HG02763 (cell line): ENCODE measurements at regions not wholly inside any gene's neighbourhood (a gene's known extent, or its start where the extent isn't known, plus 50 kb on each side); places are given as distances from the start of the nearest gene placed in this dataset.
"Not testable (repeated sequence)": the region's sequence is repeated elsewhere in the genome, so short reads cannot be mapped to it uniquely, and the experiment has no call there.

ENCODE experiments used
- ATAC-seq: cut with Tn5 transposase; IDR thresholded peaks from one replicate; pipeline ENCODE4 v1.9.1; 2021; ENCODE audit warnings: mild to moderate bottlenecking, moderate library complexity; ENCODE audit not compliant: unreplicated experiment

GRCh38 chr13:90237852-90238251 lies 1109.6 kb upstream of the MIR17HG start:
- ATAC-seq = no peak

GRCh38 chr13:90238413-90238812 lies 1109.1 kb upstream of the MIR17HG start:
- ATAC-seq = no peak

DNA sequence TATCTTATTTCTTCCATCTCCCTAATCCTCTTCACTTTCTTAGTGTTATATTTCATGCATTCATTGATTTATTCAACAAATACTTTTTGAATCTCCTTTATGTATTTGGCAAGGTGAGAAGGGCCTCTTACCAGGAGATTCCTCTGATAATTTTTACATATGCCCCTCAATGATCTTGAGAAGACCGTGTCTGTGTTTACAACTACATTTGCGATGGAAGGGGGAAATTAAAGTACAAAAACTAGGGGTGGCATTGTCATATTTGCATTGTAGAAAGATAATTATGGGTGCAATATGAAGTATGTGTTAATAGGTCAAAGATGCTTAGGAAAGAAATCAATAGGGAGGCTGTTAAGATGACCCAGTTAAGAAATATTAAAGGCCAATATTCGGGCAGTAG lies 1108.4 kb upstream of the MIR17HG start:
- no peak for ATAC-seq

DNA sequence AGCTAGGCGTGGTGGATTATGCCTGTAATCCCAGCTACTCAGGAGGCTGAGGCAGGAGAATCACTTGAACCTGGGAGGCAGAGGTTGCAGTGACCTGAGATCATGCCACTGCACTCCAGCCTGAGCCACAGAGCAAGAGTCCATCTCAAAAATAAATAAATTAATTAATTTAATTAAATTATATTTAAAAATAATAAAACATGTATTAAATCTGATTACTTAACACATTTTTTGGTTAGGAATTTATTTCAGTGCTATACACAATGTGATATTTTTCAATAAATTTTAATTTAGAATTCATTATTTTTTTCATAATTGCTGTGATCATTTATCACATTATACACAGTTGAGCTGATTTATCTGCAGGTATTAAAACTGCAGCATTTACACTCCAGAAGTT lies 1101.5 kb upstream of the MIR17HG start:
- ATAC-seq = no peak

- no peak for ATAC-seq
Measured at GRCh38 chr13:90246687-90247345, 1100.7 kb upstream of the MIR17HG start.

DNA sequence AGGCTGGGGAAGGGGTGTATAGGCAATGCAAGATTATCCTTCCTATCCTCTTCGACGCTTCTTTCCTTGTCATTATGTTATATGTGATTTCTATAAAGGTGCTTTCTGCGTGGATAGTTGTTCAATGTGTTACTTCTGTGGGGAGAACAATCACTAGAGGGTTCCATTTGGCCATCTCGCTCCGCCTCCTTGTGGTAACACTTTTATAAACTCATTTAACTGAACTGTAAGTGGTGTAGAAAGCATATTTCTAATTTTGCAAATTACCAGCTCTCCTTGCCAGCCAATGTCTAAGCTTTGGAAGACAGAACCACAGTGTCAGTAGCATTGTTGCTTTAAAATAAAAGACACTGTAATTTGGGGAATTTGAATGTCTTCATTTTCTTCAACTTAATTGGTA lies 1093.7 kb upstream of the MIR17HG start:
- ATAC-seq = no peak

- no peak for ATAC-seq
Measured at GRCh38 chr13:90254437-90254836, 1093.0 kb upstream of the MIR17HG start.

- no peak for ATAC-seq
Measured at GRCh38 chr13:90256746-90257145, 1090.7 kb upstream of the MIR17HG start.

- ATAC-seq = no peak
Measured at GRCh38 chr13:90258129-90258528, 1089.4 kb upstream of the MIR17HG start.

- ATAC-seq = no peak
Measured at GRCh38 chr13:90261343-90261742, 1086.1 kb upstream of the MIR17HG start.

DNA sequence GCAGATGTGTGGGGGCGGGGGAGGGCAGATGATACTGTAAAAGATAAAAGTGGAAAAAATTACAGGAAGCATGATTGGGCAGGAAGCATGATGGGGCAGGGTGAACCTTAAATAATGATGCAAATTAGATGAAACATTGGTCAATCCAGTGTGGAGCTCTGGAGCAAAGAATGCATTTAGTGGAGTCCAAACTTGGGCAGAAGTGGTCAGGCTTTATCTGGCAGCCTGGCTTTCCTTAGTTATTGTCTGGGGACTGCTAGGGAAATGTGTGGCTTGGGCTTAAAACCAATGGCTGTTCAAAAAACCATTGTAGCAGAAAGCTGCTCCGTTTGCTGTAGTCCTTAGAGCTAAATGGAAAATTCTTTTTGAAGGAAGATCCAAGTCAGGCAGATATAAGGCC lies 1077.3 kb upstream of the MIR17HG start:
- no peak for ATAC-seq

DNA sequence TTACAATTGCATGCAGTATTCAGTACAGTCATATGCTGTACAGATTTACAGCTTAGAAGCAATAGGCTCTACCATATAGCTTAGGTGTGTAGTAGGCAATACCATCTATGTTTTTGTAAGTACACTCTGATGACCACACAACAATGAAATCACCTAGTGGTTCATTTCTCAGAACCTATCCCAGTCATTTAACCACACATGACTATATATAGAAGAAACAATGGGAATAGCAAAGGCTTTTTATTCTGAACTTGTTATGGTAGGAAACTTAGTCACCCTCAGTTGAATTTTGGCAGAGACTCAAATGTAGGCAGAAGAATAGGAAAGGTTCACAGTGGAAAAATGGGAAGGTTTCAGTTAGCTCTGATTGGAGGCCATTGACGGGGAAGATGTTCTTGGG lies 1075.1 kb upstream of the MIR17HG start:
- ATAC-seq = no peak

- ATAC-seq = no peak
Measured at GRCh38 chr13:90276216-90276615, 1071.3 kb upstream of the MIR17HG start.

DNA sequence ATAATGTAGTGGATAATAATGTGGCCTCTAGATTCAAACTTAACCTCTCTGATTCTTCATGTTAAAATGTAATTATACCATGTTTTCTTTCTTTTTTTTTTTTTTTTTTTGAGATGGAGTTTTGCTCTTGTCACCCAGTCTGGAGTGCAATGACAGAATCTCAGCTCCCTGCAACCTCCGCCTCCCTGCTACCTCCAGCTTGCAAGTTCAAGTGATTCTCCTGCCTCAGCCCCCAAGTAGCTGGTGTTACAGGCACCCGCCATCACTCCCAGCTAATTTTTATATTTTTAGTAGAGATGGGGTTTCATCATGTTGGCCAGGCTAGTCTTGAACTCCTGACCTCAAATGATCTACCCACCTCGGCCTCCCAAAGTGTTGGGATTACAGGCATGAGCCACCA lies 1069.3 kb upstream of the MIR17HG start:
- not testable (repeated sequence) for ATAC-seq

- ATAC-seq = no peak
Measured at GRCh38 chr13:90281709-90282108, 1065.8 kb upstream of the MIR17HG start.

DNA sequence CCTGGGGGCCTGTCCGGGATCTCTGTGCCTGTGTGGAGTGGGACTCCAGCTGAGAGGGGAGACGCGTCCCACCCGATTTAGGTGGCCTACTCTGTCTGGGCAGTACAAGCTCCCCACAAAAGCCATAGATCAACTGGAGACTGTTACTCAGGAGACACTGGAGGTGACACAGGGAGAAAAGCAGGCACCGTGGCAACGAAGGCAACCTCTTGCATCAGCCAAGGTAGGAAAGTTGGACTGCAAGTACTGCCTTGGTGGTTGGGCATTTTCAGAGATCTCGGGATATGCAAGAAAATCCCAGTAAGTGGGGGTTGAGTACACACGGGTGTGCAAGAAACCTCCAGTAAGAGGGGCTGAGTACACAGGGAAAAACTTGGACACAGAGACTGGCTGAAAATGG lies 1060.0 kb upstream of the MIR17HG start:
- no peak for ATAC-seq

- ATAC-seq = no peak
Measured at GRCh38 chr13:90293793-90294361, 1053.6 kb upstream of the MIR17HG start.

DNA sequence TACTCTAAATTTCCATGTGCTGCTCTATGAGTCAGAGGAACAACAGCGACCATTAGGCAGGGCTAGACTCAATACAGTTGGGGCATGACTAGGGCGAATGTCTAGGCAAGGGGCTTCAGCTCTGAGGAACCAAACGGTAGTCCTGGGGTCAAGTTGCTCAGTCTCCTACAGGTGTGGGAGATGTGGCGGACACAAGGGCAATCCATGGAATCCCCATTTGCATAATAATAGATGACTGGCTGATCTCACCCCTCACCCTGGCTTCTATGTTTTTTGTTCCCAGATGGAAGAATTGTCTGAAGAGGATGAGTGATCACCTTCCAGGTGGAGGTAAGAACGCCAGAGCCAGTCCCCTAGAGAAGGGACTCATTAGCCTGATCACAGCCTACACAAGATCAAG lies 1048.2 kb upstream of the MIR17HG start:
- ATAC-seq = no peak

GRCh38 chr13:90300015-90300414 lies 1047.5 kb upstream of the MIR17HG start:
- no peak for ATAC-seq

DNA sequence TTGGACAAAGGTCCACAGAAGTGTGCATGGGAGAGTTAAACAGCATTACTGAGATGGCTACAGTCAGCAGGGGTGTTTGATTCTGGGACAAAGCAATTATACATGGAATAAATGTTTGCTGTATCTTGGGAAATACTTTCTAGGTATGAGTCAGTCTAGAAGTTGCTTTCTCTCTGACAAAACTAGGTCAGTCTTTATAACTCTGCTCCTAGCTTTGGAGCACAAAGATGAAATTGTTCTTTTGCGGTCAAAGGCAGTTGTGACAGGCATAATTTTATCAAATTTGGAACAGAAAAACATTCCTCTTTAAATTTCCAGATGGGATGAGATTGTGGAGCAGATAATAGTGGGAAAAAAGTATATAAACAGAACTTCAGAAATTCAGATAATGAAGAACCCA lies 1045.4 kb upstream of the MIR17HG start:
- ATAC-seq = no peak

DNA sequence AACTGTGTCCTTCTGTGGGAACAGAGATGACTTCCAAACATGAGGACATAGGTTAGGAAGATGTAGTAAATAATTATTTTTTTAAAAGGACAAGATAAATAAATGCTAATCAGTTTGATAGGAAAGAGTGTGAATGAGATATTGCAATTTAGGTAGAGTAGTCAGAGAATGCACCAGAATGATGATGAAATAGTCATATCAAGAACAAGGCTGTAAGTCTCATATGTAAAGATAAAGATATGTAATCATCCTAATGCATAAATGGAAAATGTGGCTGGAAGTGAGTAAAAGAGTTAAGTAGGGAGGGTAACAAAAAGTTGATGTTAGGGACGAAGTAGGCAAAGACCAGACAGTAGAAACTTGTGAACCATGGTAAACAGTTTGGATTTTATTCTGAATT lies 1041.7 kb upstream of the MIR17HG start:
- no peak for ATAC-seq

DNA sequence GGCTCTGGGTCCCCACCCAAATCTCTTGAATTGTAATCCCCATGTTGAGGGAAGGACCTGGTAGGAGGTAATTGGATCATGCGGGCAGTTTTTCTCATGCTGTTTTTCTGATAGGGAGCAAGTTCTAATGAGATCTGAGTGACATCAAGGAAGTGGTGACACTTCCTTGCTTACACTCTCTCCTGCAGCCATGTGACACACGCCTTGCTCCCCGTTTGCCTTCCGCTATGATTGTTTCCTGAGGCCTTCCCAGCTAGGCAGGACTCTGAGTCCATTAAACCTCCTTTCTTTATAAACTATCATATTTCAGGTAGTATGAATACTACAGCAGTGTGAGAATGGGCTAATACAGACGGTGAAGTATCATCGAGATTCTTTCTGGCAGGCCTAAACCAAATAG lies 1040.4 kb upstream of the MIR17HG start:
- ATAC-seq = no peak

- no peak for ATAC-seq
Measured at GRCh38 chr13:90308249-90308648, 1039.2 kb upstream of the MIR17HG start.
